ENCODE measurements at regions not wholly inside any gene's neighbourhood (a gene's known extent, or its start where the extent isn't known, plus 50 kb on each side); places are given as distances from the start of the nearest gene placed in this dataset.

DNA sequence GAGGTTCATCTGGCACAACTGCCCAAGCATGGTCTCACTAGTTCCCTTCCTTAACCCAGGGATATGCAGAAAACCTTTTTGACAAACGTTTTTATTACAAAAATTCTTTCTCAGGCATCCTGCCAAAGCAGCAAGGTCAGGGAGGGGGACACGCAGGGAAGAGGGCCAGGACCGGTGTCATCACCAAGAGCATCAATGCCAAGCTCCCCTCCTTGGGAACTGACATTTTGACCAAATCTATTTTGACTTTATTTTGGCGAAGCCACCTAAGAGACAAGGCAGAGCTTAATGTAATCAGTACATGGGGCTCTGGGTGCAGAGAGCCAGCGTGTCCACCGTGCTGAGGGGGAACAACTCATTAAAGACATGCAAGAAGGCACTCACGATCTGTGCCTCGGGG is 265.2 kb downstream of the CBLN1 start:
- TF ChIP-seq EZH2phosphoT487 (IDR thresholded peaks at IDR 0.05; ENCODE audit: low read length) (no peak), EZH2 (optimal IDR thresholded peaks at IDR 0.05; ENCODE audit: low read depth, low read length) (no peak)
- TF ChIP-seq, protein P1, sequence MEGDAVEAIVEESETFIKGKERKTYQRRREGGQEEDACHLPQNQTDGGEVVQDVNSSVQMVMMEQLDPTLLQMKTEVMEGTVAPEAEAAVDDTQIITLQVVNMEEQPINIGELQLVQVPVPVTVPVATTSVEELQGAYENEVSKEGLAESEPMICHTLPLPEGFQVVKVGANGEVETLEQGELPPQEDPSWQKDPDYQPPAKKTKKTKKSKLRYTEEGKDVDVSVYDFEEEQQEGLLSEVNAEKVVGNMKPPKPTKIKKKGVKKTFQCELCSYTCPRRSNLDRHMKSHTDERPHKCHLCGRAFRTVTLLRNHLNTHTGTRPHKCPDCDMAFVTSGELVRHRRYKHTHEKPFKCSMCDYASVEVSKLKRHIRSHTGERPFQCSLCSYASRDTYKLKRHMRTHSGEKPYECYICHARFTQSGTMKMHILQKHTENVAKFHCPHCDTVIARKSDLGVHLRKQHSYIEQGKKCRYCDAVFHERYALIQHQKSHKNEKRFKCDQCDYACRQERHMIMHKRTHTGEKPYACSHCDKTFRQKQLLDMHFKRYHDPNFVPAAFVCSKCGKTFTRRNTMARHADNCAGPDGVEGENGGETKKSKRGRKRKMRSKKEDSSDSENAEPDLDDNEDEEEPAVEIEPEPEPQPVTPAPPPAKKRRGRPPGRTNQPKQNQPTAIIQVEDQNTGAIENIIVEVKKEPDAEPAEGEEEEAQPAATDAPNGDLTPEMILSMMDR (IDR thresholded peaks at IDR 0.05; ENCODE audit: low read length) = no peak
- no peaks in the 10 kb centered on the region for H4K20me1 ChIP-seq (ENCODE audit: insufficient read depth, low read length)
- no peak overlapping the region for H2AFZ ChIP-seq (ENCODE audit: low read length)
- no peak overlapping the region for H3K4me2 ChIP-seq (ENCODE audit: low read depth, low read length)
- no peaks in the 10 kb centered on the region for H3K27me3 ChIP-seq (replicated peaks; ENCODE audit: insufficient read depth, low read length)
- H3K27ac ChIP-seq (ENCODE audit: low read length) = no peak overlapping the region
- no peaks in the 10 kb centered on the region for H3K4me1 ChIP-seq (ENCODE audit: low read length)
- H3K4me3 ChIP-seq (ENCODE audit: low read length) = no peak overlapping the region
- H3K36me3 ChIP-seq (replicated peaks; ENCODE audit: insufficient read depth, low read length) = no peaks in the 10 kb centered on the region
- no peaks in the 10 kb centered on the region for H3K79me2 ChIP-seq (ENCODE audit: low read length)
- no peak overlapping the region for H3K9ac ChIP-seq (ENCODE audit: low read length)
- H3K9me2 ChIP-seq (replicated peaks; ENCODE audit: insufficient read depth, low read length) = no peaks in the 10 kb centered on the region
- no peaks in the 10 kb centered on the region for H3F3A ChIP-seq (ENCODE audit: insufficient read depth, low read length)
- DNase-seq = no peak
- no peaks in the 10 kb centered on the region for H3K9me3 ChIP-seq (replicated peaks; ENCODE audit: insufficient read depth, low read length)

DNA sequence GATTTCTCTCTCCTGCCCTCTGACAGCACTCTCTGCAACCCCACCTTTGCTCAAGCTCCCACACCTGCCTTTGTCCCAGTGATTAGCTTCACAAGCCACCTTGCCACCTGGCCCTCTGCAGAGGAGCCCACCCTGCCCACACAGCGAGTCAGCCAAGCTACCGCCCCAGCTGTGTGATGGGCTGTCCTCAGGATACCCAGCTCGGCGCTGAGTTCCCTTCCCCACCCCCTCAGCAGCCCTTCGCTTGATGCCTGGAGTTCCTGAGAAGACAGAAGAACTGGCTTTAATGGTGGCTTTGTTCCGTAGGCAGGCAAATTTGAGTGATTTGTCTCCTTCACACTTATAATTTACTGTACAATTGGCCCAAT is 266.4 kb downstream of the CBLN1 start:
- no peaks in the 10 kb centered on the region for H3K4me1 ChIP-seq (ENCODE audit: low read length)

DNA sequence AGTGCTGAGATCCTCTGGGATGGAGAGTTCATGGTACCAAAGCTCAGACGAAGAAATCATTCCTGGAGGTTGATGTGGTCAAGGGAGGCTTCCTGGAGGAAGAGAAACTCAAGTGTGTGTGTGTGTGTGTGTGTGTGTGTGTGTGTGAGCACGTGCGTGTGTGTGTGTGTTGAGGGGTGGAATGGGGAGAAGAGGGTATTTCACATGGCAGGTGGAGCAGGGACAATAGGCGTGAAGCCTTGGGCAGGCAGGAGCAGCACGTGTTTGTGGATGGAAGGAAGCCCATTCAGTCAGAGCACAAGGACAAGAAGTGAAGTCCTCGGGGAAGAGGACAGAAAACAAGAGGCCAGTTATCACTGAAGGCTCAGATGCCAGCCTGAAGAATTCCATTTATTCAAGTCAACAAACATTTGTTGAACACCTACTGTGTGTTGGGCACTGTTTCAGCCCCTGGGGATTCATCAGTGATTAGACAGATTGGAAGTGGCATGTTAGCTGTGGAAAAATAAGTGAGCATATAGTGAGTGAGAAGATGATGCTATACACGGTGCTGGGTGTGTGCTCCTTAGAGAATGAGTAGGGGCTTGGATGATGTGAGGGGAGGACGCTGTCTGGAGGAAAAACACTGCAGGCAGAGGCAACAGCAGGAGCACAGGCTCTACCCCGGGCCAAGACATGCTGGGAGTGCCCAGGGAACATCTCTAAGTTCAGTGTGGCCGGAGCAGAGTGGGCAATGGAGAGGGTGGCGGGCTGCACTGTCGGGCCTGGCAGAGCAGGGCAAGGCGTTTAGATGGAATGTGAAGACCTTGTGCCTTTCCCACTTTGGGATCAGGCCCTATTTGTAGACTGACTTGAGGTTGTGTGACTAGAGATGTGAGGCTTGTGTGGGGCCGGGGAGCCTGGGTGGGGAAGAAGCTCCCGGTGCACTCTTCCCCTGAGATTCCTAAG is 267.1 kb downstream of the CBLN1 start:
- Histone ChIP-seq H3K9me2 (replicated peaks; ENCODE audit: insufficient read depth, low read length) (no peaks in the 10 kb centered on the region), H3K27ac (ENCODE audit: low read length) (no peak overlapping the region), H4K20me1 (ENCODE audit: insufficient read depth, low read length) (no peaks in the 10 kb centered on the region), H3K4me3 (ENCODE audit: low read length) (no peak overlapping the region), H3K4me1 (ENCODE audit: low read length) (no peaks in the 10 kb centered on the region), H2AFZ (ENCODE audit: low read length) (no peak overlapping the region), H3K79me2 (ENCODE audit: low read length) (no peaks in the 10 kb centered on the region), H3K9ac (ENCODE audit: low read length) (no peak overlapping the region), H3K9me3 (replicated peaks; ENCODE audit: insufficient read depth, low read length) (no peaks in the 10 kb centered on the region), H3K27me3 (replicated peaks; ENCODE audit: insufficient read depth, low read length) (no peaks in the 10 kb centered on the region), H3K36me3 (replicated peaks; ENCODE audit: insufficient read depth, low read length) (no peaks in the 10 kb centered on the region), H3K4me2 (ENCODE audit: low read depth, low read length) (no peak overlapping the region), H3F3A (ENCODE audit: insufficient read depth, low read length) (no peaks in the 10 kb centered on the region)
- DNase-seq = no peak
- no peak for TF ChIP-seq EZH2 (optimal IDR thresholded peaks at IDR 0.05; ENCODE audit: low read depth, low read length)
- TF ChIP-seq, protein P1 (IDR thresholded peaks at IDR 0.05; ENCODE audit: low read length) = no peak
- no peak for TF ChIP-seq EZH2phosphoT487 (IDR thresholded peaks at IDR 0.05; ENCODE audit: low read length)

More for the DNA sequence above, 266.4 kb downstream of the CBLN1 start:
- H3K9me2 ChIP-seq (replicated peaks; ENCODE audit: insufficient read depth, low read length) = no peaks in the 10 kb centered on the region
- H3K79me2 ChIP-seq (ENCODE audit: low read length) = no peaks in the 10 kb centered on the region
- no peak overlapping the region for H3K27ac ChIP-seq (ENCODE audit: low read length)
- H4K20me1 ChIP-seq (ENCODE audit: insufficient read depth, low read length) = no peaks in the 10 kb centered on the region
- no peaks in the 10 kb centered on the region for H3K27me3 ChIP-seq (replicated peaks; ENCODE audit: insufficient read depth, low read length)
- DNase-seq = no peak
- no peaks in the 10 kb centered on the region for H3K36me3 ChIP-seq (replicated peaks; ENCODE audit: insufficient read depth, low read length)
- H3K4me3 ChIP-seq (ENCODE audit: low read length) = no peak overlapping the region
- no peak overlapping the region for H2AFZ ChIP-seq (ENCODE audit: low read length)
- no peaks in the 10 kb centered on the region for H3F3A ChIP-seq (ENCODE audit: insufficient read depth, low read length)
- TF ChIP-seq, protein P1 (IDR thresholded peaks at IDR 0.05; ENCODE audit: low read length) = no peak
- TF ChIP-seq EZH2 (optimal IDR thresholded peaks at IDR 0.05; ENCODE audit: low read depth, low read length) (no peak), EZH2phosphoT487 (IDR thresholded peaks at IDR 0.05; ENCODE audit: low read length) (no peak)
- H3K9ac ChIP-seq (ENCODE audit: low read length) = no peak overlapping the region
- no peak overlapping the region for H3K4me2 ChIP-seq (ENCODE audit: low read depth, low read length)
- H3K9me3 ChIP-seq (replicated peaks; ENCODE audit: insufficient read depth, low read length) = no peaks in the 10 kb centered on the region
